COR-L47 (cell line): ENCODE measurements at regions not wholly inside any gene's neighbourhood (a gene's known extent, or its start where the extent isn't known, plus 50 kb on each side); places are given as distances from the start of the nearest gene placed in this dataset.
"Not testable (repeated sequence)": the region's sequence is repeated elsewhere in the genome, so short reads cannot be mapped to it uniquely, and the experiment has no call there.

Source experiments
- DNase-seq: peaks from one replicate; lab custom pipeline; 2025; lab: John Stamatoyannopoulos, UW

DNA sequence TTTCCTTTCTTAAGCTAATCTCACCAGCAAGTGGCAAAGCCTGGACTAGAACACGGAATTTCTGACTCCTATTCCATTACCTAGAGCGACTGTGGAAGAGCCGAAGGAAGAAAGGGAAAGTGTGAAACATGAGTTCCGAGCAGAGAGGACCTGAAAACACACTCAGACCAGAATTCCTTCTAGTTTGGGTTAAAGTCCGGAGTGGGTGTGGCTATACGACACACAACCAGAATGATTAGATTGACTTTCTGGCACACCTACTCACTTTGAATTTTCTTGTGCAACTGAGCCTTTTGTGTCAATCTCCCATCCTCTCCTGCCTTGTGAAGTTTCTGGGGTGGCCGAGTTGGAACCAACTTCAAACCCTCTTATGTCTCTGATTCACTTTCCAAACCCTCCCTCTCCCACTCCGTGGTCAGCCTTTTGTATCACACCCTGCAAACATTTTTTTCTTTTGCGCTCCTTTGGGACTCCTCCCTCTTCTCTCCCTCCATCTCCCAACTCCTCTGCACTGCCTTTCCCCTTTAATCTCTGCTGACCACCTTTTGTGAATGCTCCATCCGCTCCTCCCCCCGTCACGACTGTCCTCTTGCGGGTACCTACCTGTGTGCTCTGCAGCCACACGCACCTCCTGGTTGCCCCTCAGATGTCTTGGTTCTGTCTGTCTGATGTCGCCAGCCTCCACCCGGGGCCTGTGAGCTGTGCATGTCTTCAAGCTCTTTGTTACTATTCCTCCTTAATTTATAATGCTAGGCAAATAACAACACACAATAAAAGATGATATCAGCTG, 86.3 kb upstream of the BLID start:
- no peak for DNase-seq

DNA sequence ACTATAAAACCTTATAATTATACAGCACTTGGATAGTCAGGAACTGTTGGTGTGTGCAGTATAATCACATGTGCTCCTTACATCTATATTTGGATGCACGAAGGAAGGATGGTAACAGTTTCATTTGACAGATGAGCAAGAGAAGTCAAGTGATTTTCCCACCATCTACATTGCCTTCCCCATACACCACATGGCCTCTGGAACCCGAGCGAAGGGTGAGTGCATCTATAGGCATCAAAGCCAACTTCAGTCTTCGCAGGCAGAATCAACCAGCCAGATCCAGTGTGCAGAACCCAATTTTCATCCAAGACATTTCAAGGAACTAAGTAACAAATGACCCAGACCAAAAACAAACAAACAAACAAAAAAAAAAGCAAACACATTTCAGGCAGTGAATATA, 85.1 kb upstream of the BLID start:
- no peak for DNase-seq

DNA sequence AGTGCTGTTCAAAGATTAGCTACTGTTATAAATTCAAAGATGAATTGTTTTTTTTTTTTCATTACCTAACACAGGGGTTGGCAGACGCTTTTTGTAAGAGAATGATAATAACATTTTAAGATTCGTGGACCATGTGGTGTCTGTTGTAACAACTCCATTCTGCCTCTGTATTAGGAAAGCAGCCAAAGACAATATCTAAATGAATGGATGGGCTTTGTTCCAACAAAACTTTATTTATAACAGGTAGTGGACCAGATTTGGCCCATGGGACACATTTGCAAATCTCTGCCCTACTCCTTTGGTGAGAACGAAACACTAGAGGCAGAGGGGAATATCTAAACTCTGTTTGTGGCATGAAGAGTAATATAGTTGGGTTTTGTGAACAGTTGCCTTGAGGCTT, 83.6 kb upstream of the BLID start:
- DNase-seq: no peak

DNA sequence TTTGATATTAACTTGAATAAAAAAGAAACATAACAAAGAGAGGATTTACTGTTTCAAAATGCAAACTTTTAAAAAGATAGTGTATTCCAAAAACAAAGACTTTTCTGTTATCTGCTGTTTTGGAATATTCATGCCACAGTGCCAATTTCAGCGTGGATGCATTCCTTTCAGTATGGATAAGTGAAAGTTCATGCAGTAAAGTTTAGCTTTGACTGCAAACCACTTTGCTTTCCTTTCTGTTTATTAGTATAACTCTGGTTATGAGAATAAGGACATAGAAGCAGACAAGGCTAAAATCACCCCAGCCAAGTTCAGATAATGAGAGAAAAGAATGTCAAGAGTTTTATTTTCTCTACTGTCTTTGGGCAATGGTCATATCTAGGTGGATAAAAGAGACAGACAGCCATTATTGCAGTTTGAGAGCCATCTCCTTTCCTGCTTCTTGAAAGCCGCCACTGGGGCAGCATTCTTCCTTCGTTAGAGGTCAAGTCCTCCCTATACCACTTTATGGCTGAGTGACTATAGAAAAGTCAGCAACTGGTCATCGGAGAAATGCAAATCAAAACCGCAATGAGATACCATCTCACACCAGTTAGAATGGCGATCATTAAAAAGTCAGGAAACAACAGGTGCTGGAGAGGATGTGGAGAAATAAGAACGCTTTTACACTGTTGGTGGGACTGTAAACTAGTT, 82.4 kb upstream of the BLID start:
- no peak for DNase-seq

DNA sequence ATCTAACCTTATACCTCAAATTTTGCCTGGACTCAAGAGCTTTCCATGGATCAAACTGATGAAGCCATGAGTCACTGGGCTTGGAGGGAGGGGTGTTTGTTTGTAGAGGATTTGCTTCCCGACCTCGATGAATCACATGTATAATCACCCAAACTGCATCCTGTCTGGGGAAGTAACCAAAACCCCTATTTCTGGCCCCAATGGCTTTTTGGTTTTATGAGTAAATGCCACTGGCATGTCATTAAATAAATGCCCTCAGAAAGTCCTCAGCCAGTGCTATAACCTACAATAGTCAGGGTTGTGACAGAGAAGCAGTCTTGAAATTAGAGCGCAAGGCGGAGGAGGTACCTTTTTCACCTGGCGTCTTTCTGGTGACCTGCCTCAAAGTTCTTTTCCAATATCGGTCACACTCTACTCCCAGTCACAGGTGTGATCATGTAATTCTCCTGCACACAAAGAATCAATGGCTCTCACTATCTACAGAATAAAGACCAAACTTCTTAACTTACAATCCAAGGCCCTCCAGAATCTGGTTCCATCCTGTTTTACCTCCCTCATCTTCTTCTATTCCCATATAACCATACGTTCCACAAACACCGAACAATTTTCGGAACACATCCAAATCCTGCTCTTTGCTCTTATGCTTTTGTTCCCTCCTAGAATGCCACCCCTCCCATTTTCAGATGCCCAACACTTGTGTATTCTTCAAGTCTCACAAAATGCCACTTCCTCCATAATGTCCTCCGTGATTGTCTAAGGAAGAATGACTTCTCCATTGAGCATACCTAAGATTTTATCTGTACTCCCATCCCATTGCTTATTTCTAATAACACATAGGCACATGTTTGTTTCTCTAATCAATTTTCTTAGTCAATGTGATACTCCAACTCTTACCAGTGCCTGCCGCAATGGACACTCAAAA, 81.3 kb upstream of the BLID start:
- DNase-seq: no peak

DNA sequence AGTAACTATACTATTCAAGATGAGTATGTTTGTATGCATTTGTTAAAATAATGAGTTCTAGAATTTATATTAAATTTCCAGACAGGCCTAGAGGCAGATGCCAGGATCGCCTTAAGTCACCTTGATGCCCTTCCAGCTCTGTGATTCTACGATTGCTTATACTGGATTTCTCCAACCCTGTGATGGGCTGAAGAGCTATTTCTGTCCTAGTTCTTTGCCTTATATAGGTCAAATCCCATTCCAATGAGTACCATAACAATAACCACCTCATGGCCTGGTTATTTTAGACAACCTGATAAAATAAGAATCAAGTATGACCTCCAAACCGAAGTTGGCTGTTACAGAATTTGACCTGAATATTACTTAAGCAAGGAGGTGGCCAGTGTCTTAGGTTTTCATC, 79.8 kb upstream of the BLID start:
- no peak for DNase-seq

DNA sequence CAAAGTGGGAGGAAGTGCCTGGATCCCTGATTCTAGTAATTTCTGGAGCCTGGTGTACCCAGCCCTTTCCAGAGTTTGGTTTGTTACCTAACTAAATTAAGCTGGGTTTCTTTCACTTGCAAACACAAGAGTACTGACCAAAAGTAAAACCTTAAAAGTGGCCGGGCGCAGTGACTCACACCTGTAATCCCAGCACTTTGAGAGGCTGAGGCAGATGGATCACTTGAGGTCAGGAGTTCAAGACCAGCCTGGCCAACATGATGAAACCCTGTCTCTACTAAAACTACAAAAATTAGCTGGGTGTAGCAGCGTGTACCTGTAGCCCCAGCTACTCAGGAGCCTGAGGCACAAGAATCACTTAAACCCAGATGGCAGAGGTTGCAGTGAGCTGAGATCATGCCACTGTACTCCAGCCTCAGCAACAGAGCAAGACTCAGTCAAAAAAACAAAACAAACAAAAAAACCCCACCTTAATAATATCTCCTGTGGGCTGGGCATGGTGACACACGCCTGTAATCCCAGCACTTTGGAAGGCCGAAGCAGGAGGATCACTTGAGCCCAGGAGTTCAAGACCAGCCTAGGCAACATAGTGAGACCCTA, 78.0 kb upstream of the BLID start:
- DNase-seq: not testable (repeated sequence)

DNA sequence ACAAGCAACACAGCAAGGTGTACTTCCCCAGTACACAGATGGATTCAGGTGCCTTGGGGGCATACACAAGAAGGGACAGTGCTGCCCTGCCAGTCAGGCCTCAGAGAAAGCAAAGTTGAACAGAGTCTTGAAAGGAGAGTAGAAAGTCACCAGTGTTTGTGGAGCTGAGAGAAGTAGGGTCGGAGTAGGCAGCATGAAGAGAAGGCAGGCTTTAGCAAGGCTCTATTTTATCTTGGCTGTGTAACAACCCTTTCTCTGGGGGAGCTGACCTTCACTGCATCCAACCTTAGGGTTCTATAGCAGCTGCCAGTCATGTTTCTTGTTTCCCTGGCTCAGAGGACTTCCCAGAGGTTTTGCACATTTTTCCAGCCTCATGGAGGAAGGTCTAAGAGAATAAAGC, 77.4 kb upstream of the BLID start:
- no peak for DNase-seq

DNA sequence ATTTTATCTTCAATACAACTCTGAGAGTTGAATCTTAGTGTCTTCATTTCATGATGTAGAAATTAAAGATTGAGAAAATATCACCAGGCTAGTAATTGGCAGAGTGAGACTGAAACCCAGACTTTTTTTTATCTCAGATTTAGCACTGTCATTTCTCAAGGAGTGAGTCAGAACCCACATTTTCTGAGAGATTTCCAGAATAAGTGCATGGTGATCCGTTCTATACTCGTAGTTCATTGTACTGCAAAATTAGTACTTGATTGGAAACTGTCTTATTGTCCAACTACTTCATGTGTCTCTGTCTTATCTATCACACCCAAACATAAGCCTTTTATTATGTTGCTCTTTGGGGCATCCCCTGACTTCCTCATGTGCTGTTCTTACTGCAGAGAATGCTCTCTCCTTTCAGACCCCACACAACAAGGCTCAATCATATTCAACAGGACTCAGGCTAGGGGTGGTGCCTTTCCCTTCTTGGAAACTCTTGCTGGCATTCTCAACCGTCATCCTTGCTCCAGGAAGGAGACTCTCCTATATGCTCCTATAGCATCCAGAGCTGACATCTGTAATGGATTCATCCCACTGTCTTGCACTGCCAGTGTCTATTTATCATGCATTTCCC, 76.7 kb upstream of the BLID start:
- no peak for DNase-seq

DNA sequence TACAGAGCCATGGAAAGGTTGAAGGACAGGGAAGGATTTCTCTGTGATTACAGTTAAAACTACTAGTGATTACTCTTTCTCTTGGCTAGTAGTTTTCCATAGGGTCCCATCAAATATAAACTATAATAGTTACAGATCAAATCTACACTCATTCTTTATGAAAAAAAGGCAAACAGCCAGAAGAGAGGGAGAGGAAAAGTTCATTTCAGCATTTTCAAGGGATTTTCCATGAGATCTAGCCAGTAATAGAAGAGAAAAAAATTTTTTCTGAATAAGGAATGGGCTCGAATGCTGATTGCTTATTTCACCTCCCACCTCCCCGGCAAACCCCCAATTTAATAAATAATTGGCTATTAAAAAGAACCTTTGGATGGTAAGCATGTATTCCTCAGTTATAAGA, 74.8 kb upstream of the BLID start:
- no peak for DNase-seq

DNA sequence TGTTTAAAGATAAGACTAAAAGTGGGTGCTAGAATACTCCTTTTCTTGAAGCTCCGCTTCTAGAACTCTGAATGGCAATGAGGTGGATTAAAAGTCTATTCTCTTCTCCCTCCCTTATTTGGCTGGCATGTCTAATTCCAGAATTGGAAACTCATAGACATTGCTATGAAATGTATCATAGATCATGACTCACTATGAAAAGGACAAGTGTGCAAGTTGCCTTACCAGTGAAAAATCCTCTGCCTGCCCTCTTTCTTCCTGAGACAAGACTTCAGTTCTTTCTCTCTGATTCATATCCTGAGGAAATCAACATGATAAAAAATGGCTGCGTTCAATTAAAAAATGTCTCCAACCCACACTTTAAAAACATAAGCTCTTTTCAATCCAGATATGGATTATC, 73.2 kb upstream of the BLID start:
- no peak for DNase-seq

DNA sequence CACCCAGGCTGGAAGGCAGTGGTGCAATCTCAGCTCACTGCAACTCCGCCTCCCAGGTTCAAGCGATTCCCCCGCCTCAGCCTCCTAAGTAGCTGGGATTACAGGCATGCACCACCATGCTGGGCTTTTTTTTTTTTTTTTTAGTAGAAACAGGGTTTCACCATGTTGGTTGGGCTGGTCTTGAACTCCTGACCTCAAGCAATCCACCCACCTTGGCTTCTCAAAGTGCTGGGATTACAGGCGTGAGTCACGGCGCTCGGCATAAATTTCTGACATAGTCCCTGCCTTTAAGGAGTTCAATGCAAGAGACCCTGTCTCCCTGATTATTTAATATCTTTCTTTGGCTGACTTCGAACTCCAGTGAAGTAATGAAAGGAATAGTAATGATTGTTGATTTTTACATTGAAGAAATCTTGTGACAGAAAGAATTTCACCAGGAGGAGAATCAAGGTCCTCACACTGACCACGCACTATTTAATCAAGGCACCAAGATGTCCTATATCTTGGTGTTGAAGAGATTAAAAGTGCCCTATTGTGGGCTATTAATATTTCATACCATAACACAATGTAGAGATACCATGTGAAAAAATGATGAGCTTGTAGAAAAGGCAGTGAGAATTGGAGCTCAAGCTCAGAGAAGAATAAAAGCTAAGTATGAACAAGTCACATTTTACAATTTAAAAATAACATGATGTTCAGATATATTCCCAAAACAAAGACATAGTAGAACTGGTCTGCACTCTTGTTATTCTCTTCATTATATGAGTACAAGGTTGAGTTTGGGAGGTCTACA, 71.6 kb upstream of the BLID start:
- DNase-seq: no peak

DNA sequence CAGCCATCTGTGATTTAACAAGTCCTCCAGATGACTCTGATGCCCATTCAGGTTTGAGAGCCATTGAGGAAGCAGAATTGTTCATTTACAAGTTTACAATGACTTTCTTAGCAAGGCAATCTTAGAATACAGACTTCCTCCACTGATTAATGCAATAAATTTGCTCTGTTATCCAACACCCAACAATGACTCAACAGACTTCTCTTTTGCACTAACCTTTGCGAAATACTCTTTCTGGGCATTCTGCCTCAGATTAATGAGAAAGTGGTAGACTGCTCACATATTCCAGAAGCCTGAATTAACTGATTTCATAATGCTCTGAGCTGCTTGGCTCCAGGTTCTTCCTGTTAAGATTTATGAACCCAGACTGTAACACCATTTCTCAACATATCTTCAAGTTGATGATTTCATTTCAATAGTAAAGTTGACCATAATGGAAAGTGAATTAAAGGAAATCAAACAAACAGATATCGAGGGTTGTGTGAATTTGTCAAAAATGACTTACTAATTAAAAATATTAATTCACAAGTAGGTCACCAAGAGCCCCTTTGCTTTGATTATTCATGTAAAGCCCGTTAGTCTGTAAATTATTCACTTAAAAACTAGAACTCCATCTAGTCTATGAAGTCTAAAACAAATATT, 70.5 kb upstream of the BLID start:
- no peak for DNase-seq

DNA sequence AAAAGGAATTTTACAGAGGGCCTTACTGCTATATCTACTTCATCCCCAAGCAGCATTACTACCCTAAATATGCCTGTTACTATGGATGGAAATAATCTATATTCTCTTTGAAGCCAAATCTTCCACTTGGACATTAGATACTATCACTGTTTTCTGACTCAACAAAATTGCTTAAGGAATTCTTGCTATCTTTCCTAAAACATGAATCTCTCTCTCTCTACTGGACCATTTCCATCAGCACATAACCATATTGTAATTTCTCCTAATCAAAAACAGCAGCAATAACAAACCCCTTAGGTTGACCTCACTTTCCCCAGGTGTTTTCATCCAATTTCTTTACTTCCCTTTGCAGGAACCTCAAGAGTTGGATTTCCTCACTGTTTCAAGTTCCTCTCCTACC, 67.9 kb upstream of the BLID start:
- no peak for DNase-seq

DNA sequence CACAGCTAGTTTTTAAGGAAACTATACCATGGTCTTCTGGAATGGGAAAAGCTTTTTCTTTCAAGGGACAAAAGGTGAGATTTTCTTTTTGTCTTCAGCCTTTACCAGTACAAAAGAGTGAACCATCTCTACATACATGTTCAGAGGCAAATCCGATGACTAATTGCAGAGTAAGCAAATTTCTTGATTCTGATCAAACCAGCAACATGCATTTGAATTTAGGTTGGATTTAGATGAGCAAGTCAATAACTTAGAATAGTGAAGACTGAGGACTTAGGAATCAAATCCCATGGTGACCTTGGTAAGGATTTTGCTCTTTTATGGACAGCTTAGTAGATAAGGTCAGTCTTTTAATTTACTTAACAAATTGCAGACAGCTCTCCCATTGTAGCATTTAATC, 65.9 kb upstream of the BLID start:
- DNase-seq: no peak

DNA sequence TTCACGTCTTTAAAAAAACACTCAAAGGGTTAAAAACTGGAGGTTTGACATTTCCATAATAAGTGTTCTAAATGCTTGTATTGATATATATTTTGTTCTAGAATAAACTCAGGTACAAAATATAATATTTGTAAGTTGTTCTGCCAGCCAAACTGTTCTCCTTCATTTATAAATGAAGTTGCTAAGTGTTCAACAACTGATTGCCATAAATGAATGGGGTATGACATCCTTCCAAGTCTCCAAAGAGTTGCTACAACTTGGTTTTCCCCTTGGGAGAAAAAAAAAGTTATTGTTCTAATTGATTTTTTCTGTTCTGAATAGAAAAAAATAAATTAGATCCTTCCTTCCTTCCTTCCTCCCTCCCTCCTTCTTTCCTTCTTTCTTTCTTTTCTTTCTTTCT, 65.4 kb upstream of the BLID start:
- no peak for DNase-seq

DNA sequence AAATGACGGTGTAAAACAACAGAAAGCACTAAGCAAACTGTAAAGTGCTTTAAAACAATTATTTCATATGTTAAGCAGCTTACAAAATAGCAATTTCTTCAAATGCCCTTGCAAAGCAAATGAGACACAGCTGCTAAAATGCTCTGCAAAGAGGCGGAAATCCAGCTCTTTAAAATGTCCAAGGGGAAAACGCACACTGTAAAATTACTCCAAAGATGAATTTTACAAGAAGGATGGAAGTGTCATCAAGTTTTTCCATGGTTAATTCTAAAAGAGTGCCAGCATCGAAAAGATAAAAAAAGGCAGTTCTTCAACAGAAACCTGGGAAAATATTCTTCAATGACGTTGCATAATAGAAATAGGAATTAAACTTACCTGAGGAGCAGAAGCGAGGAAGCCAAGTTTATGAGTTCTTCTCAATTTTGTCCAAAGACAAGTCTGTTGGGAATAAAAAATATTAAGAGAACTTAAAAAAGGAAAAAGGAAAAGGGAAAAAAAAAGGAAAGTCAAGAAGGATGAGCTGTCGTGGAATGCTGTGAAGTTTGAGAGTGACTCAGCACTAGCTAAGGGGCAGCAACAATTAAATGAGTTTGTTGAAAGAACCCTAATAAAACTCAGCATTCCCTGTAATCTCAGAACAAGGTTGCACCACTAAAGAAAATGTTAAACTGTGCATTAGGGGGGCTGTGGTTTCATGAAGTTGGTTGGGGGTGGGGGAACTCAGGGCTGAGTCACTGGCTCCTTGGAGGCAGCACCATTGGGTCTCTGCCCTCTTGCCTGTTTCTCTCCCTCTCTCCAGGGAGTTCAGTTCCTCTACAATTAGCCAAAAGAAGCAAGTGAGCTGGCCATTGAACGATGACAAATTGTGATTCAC, 64.2 kb upstream of the BLID start:
- DNase-seq: no peak

DNA sequence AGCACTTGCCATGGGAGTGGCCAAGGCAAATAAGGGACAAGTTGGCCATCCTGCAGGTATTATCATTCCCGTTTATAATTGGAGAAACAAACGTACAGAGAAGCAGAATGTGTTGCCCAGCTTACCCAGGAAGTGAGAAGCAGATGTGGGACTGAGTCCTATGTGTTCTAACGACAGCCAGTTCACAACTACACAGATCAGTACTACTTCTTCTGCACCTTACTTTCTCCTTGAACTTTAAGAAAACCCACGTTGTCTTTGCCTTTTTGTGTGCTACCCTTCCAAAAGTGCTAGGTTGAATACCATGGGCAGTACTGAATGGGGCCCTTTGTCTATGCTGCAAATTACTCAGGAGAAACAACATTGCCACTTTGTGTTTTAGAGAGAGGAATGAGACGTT, 62.8 kb upstream of the BLID start:
- no peak for DNase-seq

DNA sequence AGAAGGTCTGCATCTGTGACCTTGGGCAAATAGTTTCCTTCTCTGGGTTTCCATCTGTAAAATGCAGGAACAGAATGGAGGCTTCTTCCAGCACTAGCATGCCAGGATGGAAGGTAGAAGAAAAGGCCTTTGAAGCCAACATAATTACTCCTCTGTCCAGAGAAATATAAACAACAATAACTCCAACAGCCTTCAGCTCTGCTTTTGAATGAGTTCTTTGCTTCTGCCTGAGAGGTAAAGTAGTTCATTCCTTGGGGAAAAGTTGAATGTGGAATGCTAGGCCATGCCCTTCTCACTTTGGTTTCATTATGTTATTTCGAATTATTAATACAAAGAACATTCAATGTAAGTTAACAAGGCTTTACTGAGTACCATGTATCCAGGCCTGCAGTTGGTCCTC, 61.2 kb upstream of the BLID start:
- no peak for DNase-seq

DNA sequence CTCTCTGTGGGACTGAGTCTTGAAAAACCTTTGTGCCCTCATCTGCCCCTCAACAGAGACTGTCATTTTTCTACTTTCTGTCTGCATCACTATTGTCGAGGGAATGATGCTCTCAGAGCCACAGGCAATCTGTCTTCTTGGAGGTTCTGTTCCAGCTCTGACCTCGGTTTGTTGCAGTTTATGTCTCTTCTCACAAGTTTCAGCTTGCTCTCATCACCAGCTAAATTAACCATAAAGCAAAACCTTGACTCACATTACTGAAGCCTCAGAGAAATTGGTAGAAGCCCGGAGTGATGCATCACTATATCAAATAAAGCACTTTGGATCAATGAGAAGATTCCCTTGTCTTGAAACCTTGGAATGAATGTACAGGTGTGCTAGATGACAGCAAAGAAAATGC, 60.6 kb upstream of the BLID start:
- DNase-seq: no peak
